CD4-positive, alpha-beta T cell treated with Interleukin-15 for 4 hours (primary cell): ENCODE measurements at regions not wholly inside any gene's neighbourhood (a gene's known extent, or its start where the extent isn't known, plus 50 kb on each side); places are given as distances from the start of the nearest gene placed in this dataset.
"Not testable (repeated sequence)": the region's sequence is repeated elsewhere in the genome, so short reads cannot be mapped to it uniquely, and the experiment has no call there.

Source experiments
- DNase-seq: peaks from one replicate; pipeline ENCODE4 v3.0.0-alpha.2; 2020; ENCODE audit warnings: low spot score

DNA sequence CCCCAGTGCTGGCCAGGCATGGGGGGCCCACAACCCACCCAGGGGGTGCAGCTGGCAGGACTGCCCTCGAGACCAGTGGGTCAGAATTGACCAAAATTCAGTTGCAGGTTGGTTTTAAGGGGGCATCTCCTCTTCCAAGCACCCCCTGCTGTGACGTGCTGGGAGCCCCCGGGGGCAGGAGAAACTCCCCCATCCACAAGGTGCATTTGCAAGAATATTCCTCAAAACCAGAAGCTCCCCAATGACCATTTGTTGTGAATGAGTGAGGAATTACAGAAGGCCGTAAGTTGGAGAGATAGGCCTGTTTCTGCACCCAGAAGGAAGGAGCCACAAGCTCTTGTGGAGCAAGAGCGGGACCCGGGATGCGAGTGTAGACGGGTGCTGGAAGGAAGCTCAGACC lies 414.5 kb downstream of the BRD1 start:
- DNase-seq, result no peak

DNA sequence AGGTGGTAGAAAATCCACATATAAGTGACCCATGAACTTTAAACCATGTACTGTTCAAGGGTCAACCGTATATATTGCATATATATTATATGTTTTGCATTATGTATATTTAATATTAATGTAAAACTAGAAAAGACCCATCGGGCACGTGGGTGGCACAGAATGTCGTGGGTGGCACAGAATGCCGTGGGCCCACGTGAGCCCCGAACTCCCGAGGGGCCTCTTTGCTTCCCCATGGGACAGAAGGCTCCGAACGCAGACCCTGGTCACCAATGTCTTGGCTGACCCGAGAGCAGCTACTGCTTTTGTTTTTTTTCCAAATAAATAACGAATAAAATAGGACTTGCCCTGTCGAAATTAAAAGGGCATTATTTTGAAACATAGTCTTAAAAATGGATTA lies 415.4 kb downstream of the BRD1 start:
- no peak for DNase-seq

DNA sequence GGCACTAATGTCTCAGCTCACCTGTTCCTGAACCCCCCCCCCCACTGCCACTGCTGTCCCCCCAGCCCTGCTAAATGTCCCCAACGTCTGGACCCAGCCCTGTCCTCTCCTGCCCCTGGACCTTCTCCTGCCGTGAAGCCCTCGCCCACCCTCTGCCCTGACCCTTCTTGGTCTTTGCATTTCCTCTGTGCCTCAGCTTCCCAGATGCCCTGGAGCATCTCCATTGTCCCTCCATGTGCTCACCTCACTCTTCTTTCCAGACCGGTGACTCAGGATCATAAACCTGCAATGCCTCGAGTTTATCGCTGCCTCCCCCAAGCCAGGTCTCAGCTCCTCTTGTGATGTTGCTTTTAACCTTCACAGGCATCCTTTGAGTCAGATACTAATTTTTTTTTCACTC lies 416.4 kb downstream of the BRD1 start:
- DNase-seq, result no peak

- DNase-seq, result no peak
Observed at GRCh38 chr22:49408102-49408836, 419.4 kb downstream of the BRD1 start.

GRCh38 chr22:49406879-49407587 lies 420.6 kb downstream of the BRD1 start:
- no peak for DNase-seq

GRCh38 chr22:49406047-49406650 lies 421.5 kb downstream of the BRD1 start:
- no peak for DNase-seq

DNA sequence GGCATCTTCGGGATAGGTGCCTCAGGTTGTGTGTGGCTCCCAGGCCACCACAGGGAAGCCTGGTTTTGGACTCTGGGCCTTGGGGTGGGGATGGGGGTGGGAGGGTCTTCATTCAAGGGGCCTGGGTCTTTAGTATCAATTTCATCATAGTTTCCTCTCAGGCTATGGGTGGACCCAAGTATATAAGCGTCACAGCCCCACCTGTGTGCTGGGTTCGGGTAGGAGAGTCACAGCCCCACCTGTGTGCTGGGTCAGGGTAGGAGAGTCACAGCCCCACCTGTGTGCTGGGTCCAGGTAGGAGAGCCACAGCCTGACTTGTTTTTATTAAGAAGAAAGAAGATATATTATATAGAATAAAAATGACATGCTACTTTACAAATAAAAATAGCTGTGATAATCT lies 422.1 kb downstream of the BRD1 start:
- no peak for DNase-seq

- DNase-seq, result no peak
Observed at GRCh38 chr22:49404576-49405241, 423.0 kb downstream of the BRD1 start.

- no peak for DNase-seq
Observed at GRCh38 chr22:49404020-49404419, 423.7 kb downstream of the BRD1 start.

DNA sequence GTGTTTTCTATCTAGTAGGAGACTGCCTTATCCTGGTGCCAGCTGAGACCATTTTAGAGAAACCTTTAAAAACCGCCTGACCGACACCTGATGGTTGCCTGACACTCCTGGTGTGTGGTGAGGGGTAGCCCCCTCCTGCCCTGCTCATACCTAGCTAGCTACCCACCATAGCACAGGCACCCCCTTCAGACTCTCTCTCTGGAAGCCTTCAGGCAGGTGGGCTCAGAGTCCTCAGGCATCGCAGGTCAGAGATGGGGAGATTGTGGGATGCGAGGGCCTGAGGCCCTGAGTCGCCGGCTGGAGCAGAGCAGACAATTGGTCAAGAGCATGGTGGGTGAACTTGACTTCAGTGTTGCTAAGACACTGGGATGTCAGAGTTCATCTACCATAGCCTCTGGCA lies 424.6 kb downstream of the BRD1 start:
- no peak for DNase-seq

GRCh38 chr22:49402169-49402568 lies 425.5 kb downstream of the BRD1 start:
- no peak for DNase-seq

DNA sequence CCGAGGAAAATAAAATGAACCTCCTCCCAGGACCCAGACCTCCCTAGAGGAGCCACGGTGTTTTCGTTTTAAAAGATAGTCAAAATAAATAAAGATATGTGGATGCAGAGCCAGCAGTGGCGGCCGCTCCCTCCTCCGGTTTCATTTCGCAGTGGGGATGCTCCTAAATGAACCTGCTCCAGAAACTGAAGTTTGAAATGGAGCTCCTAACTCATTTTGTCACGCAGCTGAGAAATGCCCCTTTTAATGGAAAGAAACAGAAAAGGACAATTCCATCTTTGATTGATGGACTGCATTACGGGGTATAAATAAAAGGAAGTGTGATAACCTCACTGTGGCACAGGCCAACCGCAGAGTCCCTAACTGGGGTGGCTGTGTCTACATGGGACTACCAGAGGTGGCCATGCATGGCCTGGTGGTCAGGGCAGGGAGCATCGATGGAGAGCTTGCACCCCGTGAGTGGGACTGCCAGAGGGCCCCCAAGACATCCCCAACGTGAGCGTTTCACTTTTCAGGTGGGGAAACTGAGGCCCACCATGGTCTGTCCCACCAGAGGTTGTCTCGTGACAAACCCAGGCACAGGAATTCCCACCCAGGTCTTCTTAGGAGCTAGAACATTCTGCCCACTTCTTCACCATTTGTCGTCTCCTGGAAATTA lies 426.6 kb downstream of the BRD1 start:
- no peak for DNase-seq

DNA sequence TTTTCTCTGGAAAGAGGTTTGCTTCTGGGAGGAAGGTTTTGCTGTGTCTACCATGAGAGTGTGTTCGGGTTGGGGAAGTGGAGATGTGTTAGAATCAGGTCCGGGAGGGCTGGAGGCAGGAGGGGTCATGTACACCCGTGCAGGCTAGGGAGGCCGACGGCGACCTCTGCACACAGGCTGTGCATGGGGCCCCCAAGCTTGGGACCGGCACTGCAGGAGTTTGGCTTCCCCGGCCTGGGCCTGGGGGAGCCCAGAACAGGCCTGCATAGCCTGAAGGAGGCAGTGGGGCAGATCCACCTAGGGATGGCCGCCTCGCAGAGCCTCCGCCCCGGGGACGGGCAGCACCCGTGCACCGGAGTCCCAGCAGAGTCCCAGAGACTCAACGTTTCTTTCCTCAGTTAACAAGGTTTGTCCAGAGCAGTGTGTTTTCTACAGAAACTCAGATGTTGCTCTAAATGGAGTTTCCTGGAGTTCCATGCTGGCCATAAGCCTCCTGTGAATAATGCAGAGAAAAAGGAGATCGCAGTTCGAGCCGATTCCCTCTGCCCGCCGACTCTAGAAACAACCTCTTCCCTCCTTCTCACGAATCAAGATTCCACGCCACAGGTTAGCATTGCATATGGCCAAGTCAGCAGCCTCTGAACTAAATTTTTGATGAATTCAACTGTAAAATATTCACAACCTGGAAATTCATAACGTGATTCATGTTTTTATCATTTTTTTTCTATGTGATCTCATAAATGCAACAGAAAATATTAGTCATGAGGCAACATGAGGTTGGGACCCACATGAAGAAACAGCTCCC lies 427.3 kb downstream of the BRD1 start:
- DNase-seq, result no peak

DNA sequence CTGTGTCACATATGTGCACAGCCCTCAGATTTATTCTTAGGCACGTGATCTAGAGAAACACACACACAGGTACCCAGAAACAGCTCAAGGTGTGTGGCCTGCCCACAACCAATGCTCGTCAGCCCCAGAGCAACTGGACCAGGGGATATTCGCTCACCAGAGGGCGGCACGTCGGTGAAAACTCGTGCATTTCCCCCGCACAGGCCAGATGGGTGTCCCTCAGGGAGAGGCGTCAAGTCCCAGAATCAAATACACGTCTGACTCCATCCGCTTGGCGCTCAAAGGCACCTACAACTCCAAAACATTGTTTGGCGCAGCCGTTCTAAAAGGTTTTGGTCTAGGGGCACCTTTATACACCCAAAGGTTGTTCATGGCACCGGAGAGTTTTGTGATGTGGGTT lies 429.0 kb downstream of the BRD1 start:
- DNase-seq, result no peak

DNA sequence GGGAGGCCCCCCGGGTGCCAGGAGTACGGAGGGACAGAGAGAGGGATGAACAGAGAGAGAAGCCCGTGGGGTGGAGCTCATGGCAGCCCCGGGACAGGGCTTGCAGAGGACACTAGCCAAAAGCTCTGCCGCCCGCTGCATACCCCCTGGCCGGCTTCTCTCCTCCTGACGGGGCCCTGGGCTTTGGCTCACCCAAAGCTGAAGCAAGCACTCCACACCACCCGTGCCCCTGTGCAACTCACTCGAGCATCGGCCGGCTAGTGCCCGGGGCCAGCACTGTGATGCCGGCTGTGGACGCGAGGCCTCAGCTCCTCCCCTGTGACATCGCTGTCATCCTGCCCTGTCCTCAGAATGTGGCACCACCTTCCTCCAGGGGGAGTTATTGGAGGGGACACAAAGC lies 429.6 kb downstream of the BRD1 start:
- no peak for DNase-seq

DNA sequence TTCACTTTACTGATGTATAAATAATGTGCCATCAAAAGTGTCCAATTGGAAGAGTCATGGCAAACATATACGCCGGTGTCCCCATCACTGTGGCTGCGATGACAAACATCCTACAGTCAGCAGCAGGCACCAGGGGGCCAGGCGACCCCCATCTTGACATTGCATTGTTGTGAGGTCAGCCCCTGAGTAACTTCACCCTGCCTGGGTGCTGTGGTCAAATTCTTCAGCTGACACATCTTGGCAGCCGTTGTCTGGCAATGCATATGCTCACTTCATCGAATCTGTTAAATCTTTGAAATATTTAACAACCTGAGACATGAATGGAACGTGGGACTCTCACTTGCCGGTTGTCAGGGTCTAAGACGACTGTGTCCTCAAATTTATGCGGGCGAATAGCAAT lies 430.9 kb downstream of the BRD1 start:
- DNase-seq, result no peak

DNA sequence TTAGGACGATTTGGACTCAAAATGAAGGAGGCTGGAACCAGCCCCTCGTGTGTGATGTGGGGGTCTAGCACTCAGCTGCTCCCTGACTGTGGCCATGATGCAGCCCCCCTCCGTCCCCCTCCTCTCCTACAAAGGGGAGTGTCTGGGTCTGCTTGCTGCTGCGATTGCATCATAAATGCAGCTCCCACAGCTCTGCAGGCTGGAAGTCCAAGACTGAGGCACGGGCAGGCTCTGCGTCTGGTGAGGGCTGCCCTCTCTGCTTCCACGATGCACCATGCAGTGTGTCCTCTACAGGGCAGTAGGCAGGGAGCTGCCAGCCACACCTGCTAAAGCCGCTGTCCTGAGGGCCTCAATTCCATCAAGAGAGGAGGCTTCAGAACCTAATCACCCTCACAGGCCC lies 432.1 kb downstream of the BRD1 start:
- DNase-seq, result no peak

GRCh38 chr22:49395062-49395461 lies 432.6 kb downstream of the BRD1 start:
- DNase-seq, result not testable (repeated sequence)

DNA sequence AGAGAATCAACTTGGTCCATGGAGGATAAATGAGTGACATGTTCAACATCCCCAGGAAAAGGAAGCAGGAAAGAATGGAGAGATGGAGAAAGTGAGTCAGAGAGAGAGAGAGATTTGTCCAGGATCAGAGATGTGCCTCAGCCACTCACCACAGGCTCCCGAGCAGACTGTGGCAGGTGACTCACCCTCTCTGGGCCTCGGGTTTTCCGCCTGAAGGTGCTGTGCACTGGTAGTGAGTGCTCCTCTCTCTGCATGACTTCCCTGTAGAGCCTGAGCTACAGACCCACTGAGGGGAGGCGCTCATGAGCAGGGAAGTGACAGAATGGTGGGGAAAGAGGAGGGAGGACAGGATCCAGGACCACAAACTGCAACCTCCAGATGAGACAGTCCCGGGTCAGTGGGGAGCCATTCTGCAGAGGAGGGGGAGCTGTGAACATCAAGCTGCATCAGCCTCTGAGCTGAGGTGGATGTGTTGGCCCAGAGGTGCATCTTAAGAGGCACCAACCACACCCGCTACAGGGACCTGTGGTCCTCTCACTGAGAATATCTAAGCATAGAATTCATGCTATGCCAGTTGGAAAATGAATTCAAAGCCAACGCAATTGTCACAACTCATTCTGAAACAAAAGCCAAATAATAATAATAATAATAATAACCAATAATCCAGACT lies 433.4 kb downstream of the BRD1 start:
- DNase-seq, result no peak

GRCh38 chr22:49393526-49393925 lies 434.1 kb downstream of the BRD1 start:
- DNase-seq, result no peak
